ENCODE measurements at regions not wholly inside any gene's neighbourhood (a gene's known extent, or its start where the extent isn't known, plus 50 kb on each side); places are given as distances from the start of the nearest gene placed in this dataset.

DNA sequence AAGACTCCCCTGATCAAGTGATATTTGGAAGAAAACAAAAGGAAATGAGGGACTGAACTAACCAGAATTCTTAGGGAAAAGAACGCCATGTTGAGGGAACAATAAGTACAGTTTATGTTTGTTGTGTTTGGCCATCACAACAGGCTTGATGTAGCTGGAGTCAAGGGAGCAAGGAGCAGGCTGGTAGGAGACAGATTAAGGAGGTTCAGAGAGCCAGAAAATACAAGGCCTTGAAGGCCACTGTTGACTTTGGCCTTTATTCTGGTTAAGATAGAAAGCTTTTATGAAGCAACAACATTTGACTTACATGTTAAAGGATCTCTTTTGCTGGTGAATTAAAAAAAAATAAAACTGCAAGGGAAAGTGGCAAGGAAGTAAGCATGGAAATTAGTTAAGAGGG is 754.1 kb upstream of the SLC8A1 start:
- no peak overlapping the region for H3K27ac ChIP-seq (ENCODE audit: control insufficient read depth, insufficient read depth)
- RAD21 ChIA-PET (ENCODE audit: unreplicated experiment) = no interaction called here
- no TSS peak for BruUV-seq (replicated peaks)
- no peaks in the 10 kb centered on the region for H3K9me3 ChIP-seq (replicated peaks; ENCODE audit: control insufficient read depth, insufficient read depth, low read length)
- in situ Hi-C loops (cut with MboI) = no loop called here
- no peaks in the 10 kb centered on the region for H3K79me2 ChIP-seq (ENCODE audit: control insufficient read depth, insufficient read depth, low read length)
- H3K9ac ChIP-seq (ENCODE audit: control insufficient read depth, insufficient read depth, low read length) = no peak overlapping the region
- SMC1A ChIA-PET (ENCODE audit: uncharacterized antibody, unreplicated experiment) = no interaction called here
- no peak overlapping the region for H2AFZ ChIP-seq (ENCODE audit: control insufficient read depth, low read depth, low read length)
- no peaks in the 10 kb centered on the region for H3K27me3 ChIP-seq (replicated peaks in 1 of 2; ENCODE audit: control insufficient read depth in 2 of 2, insufficient read depth in 2 of 2, low read length in 1 of 2)
- DNase-seq (ENCODE audit: low read depth, low spot score) = no peak
- no peak for FAIRE-seq
- no peaks in the 10 kb centered on the region for H4K20me1 ChIP-seq (ENCODE audit: control insufficient read depth, insufficient read depth)
- no peak overlapping the region for H3K4me3 ChIP-seq
- CTCF ChIA-PET = no interaction called here
- intact Hi-C loops (cut with micrococcal nuclease; ENCODE audit: unreplicated experiment) = no loop called here
- WGBS (ENCODE audit: insufficient coverage, insufficient replicate concordance, low lambda C conversion rate, missing lambda C conversion rate) = 0% methylated on average over 1 of the region's 1 CpG
- no peaks in the 10 kb centered on the region for H3K4me1 ChIP-seq (ENCODE audit: control insufficient read depth, insufficient read depth, low read length)
- H3K36me3 ChIP-seq (ENCODE audit: control insufficient read depth in 2 of 2, insufficient read depth in 2 of 2, low read length in 1 of 2) = no peaks in the 10 kb centered on the region
- H3K4me2 ChIP-seq (ENCODE audit: control insufficient read depth, insufficient read depth) = no peak overlapping the region
- TF ChIP-seq E2F4 (IDR thresholded peaks at IDR 0.05; ENCODE audit: low read depth, low read length) = no peak
- no peak for TF ChIP-seq FOS (IDR thresholded peaks at IDR 0.05; ENCODE audit: borderline replicate concordance, extremely low read depth, insufficient read length)
- no peak for TF ChIP-seq E2F8 (IDR thresholded peaks at IDR 0.05; ENCODE audit: low read depth, partially characterized antibody)
- no peak for ATAC-seq
- POLR2A ChIA-PET = no interaction called here

- DNase-seq (ENCODE audit: low read depth, low spot score) (no peak), FAIRE-seq (no peak), ATAC-seq (no peak)
- intact Hi-C loops (cut with micrococcal nuclease; ENCODE audit: unreplicated experiment) (no loop called here), in situ Hi-C loops (cut with MboI) (no loop called here)
- Histone ChIP-seq H3K9me3 (replicated peaks; ENCODE audit: control insufficient read depth, insufficient read depth, low read length) (no peaks in the 10 kb centered on the region), H3K4me3 (no peak overlapping the region), H3K79me2 (ENCODE audit: control insufficient read depth, insufficient read depth, low read length) (no peaks in the 10 kb centered on the region), H3K27me3 (replicated peaks in 1 of 2; ENCODE audit: control insufficient read depth in 2 of 2, insufficient read depth in 2 of 2, low read length in 1 of 2) (no peaks in the 10 kb centered on the region), H3K4me2 (ENCODE audit: control insufficient read depth, insufficient read depth) (no peak overlapping the region), H3K9ac (ENCODE audit: control insufficient read depth, insufficient read depth, low read length) (no peak overlapping the region), H2AFZ (ENCODE audit: control insufficient read depth, low read depth, low read length) (no peak overlapping the region), H3K27ac (ENCODE audit: control insufficient read depth, insufficient read depth) (no peak overlapping the region), H3K36me3 (ENCODE audit: control insufficient read depth in 2 of 2, insufficient read depth in 2 of 2, low read length in 1 of 2) (no peaks in the 10 kb centered on the region), H4K20me1 (ENCODE audit: control insufficient read depth, insufficient read depth) (no peaks in the 10 kb centered on the region), H3K4me1 (ENCODE audit: control insufficient read depth, insufficient read depth, low read length) (no peaks in the 10 kb centered on the region)
- ChIA-PET RAD21 (ENCODE audit: unreplicated experiment) (no interaction called here), POLR2A (no interaction called here), SMC1A (ENCODE audit: uncharacterized antibody, unreplicated experiment) (no interaction called here), CTCF (no interaction called here)
- BruUV-seq (replicated peaks) = no TSS peak
- WGBS (ENCODE audit: insufficient coverage, insufficient replicate concordance, low lambda C conversion rate, missing lambda C conversion rate) = 0% methylated on average over 2 of the region's 2 CpGs
- TF ChIP-seq, protein P1, sequence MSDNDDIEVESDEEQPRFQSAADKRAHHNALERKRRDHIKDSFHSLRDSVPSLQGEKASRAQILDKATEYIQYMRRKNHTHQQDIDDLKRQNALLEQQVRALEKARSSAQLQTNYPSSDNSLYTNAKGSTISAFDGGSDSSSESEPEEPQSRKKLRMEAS (IDR thresholded peaks at IDR 0.05; ENCODE audit: low read depth, low read length) = no peak
- no peak for TF ChIP-seq SMAD1 (IDR thresholded peaks at IDR 0.05; ENCODE audit: low read depth, partially characterized antibody)
- TF ChIP-seq HDAC6 (IDR thresholded peaks at IDR 0.05; ENCODE audit: unreplicated experiment) = no peak
- no peak for TF ChIP-seq FOXM1 (IDR thresholded peaks at IDR 0.05; ENCODE audit: low read depth, low read length)
- TF ChIP-seq PKNOX1 (IDR thresholded peaks at IDR 0.05) = no peak
- no peak for TF ChIP-seq NFYB (IDR thresholded peaks at IDR 0.05; ENCODE audit: insufficient read depth, low read depth, low read length)
- no peak for TF ChIP-seq SREBF2 (IDR thresholded peaks at IDR 0.05; ENCODE audit: low read length)
- TF ChIP-seq ZNF384 (IDR thresholded peaks at IDR 0.05; ENCODE audit: borderline replicate concordance, low read depth, low read length) = no peak
- TF ChIP-seq HDAC2 (IDR thresholded peaks at IDR 0.05) = no peak
- no peak for TF ChIP-seq NRF1 (conservative IDR thresholded peaks at IDR 0.05; ENCODE audit: low read depth, low read length)
- TF ChIP-seq FOXK2 (IDR thresholded peaks at IDR 0.05) = no peak
Observed at GRCh38 chr2:41207578-41207977, 755.7 kb upstream of the SLC8A1 start.

Measured in GM12878 (cell line).